HG03103 (cell line): ENCODE measurements at regions not wholly inside any gene's neighbourhood (a gene's known extent, or its start where the extent isn't known, plus 50 kb on each side); places are given as distances from the start of the nearest gene placed in this dataset.

Source experiments
- ATAC-seq: cut with Tn5 transposase; IDR thresholded peaks from one replicate; pipeline ENCODE4 v1.9.1; 2021; ENCODE audit warnings: low read depth; ENCODE audit not compliant: unreplicated experiment

- no peak for ATAC-seq
Measured at GRCh38 chr4:104763554-104764222, 269.0 kb upstream of the CXXC4 start.

GRCh38 chr4:104766676-104767075 lies 272.0 kb upstream of the CXXC4 start:
- no peak for ATAC-seq

GRCh38 chr4:104772849-104773248 lies 278.2 kb upstream of the CXXC4 start:
- peak; percentile 73 for ATAC-seq

- ATAC-seq: no peak
Measured at GRCh38 chr4:104795264-104795939, 300.7 kb upstream of the CXXC4 start.

GRCh38 chr4:104811727-104812126 lies 317.0 kb upstream of the CXXC4 start:
- ATAC-seq: no peak

GRCh38 chr4:104815665-104816064 lies 321.0 kb upstream of the CXXC4 start:
- peak; percentile 94 for ATAC-seq

GRCh38 chr4:104818579-104818978 lies 323.9 kb upstream of the CXXC4 start:
- ATAC-seq: no peak

GRCh38 chr4:104826171-104826570 lies 320.5 kb upstream of the TET2 start:
- no peak for ATAC-seq

- no peak for ATAC-seq
Measured at GRCh38 chr4:104829761-104830160, 316.9 kb upstream of the TET2 start.

- no peak for ATAC-seq
Measured at GRCh38 chr4:104848597-104849225, 298.0 kb upstream of the TET2 start.

GRCh38 chr4:104859601-104860237 lies 287.0 kb upstream of the TET2 start:
- ATAC-seq: no peak

- ATAC-seq: peak; percentile 80
Measured at GRCh38 chr4:104860238-104861123, 286.2 kb upstream of the TET2 start.

- ATAC-seq: no peak
Measured at GRCh38 chr4:104866809-104867208, 279.9 kb upstream of the TET2 start.

GRCh38 chr4:104868533-104868932 lies 278.1 kb upstream of the TET2 start:
- ATAC-seq: peak; percentile 31

- ATAC-seq: peak; percentile 95
Measured at GRCh38 chr4:104868958-104869357, 277.7 kb upstream of the TET2 start.

- no peak for ATAC-seq
Measured at GRCh38 chr4:104869831-104870230, 276.8 kb upstream of the TET2 start.

- ATAC-seq: peak; percentile 33
Measured at GRCh38 chr4:104870495-104871233, 276.0 kb upstream of the TET2 start.

GRCh38 chr4:104878936-104879335 lies 267.7 kb upstream of the TET2 start:
- no peak for ATAC-seq

- no peak for ATAC-seq
Measured at GRCh38 chr4:104879367-104879766, 267.3 kb upstream of the TET2 start.

- no peak for ATAC-seq
Measured at GRCh38 chr4:104879854-104880253, 266.8 kb upstream of the TET2 start.
